Activated CD4-positive, alpha-beta memory T cell treated with anti-CD3 and anti-CD28 coated beads, Interleukin-2, amount 10 ng/mL, durations not matched to agents 7 days and 5 days (primary cell): ENCODE measurements at regions not wholly inside any gene's neighbourhood (a gene's known extent, or its start where the extent isn't known, plus 50 kb on each side); places are given as distances from the start of the nearest gene placed in this dataset.
A peak's percentile ranks its signal among the peaks of the same experiment; 100 is the strongest.
"Not testable (repeated sequence)": the region's sequence is repeated elsewhere in the genome, so short reads cannot be mapped to it uniquely, and the experiment has no call there.

Experiments used
- CTCF ChIA-PET: fragments of 350-600 bp; sonication (Branson Sonifier 250); formaldehyde crosslinking; loops from one replicate; lab custom pipeline; 2021; ENCODE audit warnings: antibody characterized with exemption, inconsistent platforms; lab: Charles Lee
- POLR2A ChIA-PET: fragments of 350-600 bp; sonication (Branson Sonifier 250); formaldehyde crosslinking; loops from one replicate; lab custom pipeline; 2021; ENCODE audit warnings: antibody characterized with exemption; lab: Charles Lee
- DNase-seq: peaks from one replicate; pipeline ENCODE4 v3.0.0-alpha.2; 2020
- H3K27ac Mint-ChIP-seq: one replicate; pipeline ENCODE4 v1.8.0; 2021; ENCODE audit warnings: mild to moderate bottlenecking, mixed read lengths
- H3K27me3 Mint-ChIP-seq: one replicate; pipeline ENCODE4 v1.8.0; 2021; ENCODE audit warnings: mixed read lengths
- H3K36me3 Mint-ChIP-seq: one replicate; pipeline ENCODE4 v1.8.0; 2021; ENCODE audit warnings: low read depth, mixed read lengths
- H3K4me1 Mint-ChIP-seq: one replicate; pipeline ENCODE4 v1.8.0; 2021; ENCODE audit warnings: mixed read lengths
- H3K4me3 Mint-ChIP-seq: one replicate; pipeline ENCODE4 v1.8.0; 2021; ENCODE audit warnings: mild to moderate bottlenecking, mixed read lengths
- H3K9me3 Mint-ChIP-seq: one replicate; pipeline ENCODE4 v1.8.0; 2021; ENCODE audit warnings: mixed read lengths

GRCh38 chr3:194054540-194054939, 81.4 kb upstream of the HES1 start:
- DNase-seq: no peak
- POLR2A ChIA-PET: no interaction called here
- Mint-ChIP-seq H3K36me3 (peaks cover 7% of the 10 kb centered on the region), H3K27me3 (peaks cover 36% of the 10 kb centered on the region), H3K4me1 (peaks cover 4% of the 10 kb centered on the region), H3K9me3 (peaks cover 17% of the 10 kb centered on the region), H3K27ac (no peak overlapping the region), H3K4me3 (no peak overlapping the region)
- CTCF ChIA-PET: no interaction called here

GRCh38 chr3:194054961-194055360, 81.0 kb upstream of the HES1 start:
- Mint-ChIP-seq H3K27ac (no peak overlapping the region), H3K36me3 (peaks cover 7% of the 10 kb centered on the region), H3K27me3 (peaks cover 38% of the 10 kb centered on the region), H3K9me3 (peaks cover 17% of the 10 kb centered on the region), H3K4me3 (no peak overlapping the region), H3K4me1 (peaks cover 4% of the 10 kb centered on the region)
- CTCF ChIA-PET: interaction anchor here (0.6 kb wide), 1 partner anchor 136 kb away, joined by 3 read pairs; no protein-coding TSS in a partner anchor
- no peak for DNase-seq
- POLR2A ChIA-PET: no interaction called here

- H3K36me3 Mint-ChIP-seq, CTCF ChIA-PET, DNase-seq, H3K27ac Mint-ChIP-seq, H3K4me1 Mint-ChIP-seq, H3K4me3 Mint-ChIP-seq, POLR2A ChIA-PET, H3K9me3 Mint-ChIP-seq: not testable (repeated sequence)
- peaks cover 33% of the 10 kb centered on the region for H3K27me3 Mint-ChIP-seq
Measured at GRCh38 chr3:194056323-194056722, 79.6 kb upstream of the HES1 start.

- CTCF ChIA-PET: no interaction called here
- POLR2A ChIA-PET: no interaction called here
- Mint-ChIP-seq H3K4me1 (peaks cover 4% of the 10 kb centered on the region), H3K9me3 (peaks cover 1% of the 10 kb centered on the region), H3K27ac (no peak overlapping the region), H3K4me3 (no peak overlapping the region), H3K27me3 (peaks cover 29% of the 10 kb centered on the region), H3K36me3 (peaks cover 3% of the 10 kb centered on the region)
- DNase-seq: no peak
Measured at GRCh38 chr3:194056731-194057415, 79.1 kb upstream of the HES1 start.

- H3K27ac Mint-ChIP-seq: no peak overlapping the region
- DNase-seq: no peak
- no peaks in the 10 kb centered on the region for H3K36me3 Mint-ChIP-seq
- peaks cover 4% of the 10 kb centered on the region for H3K4me1 Mint-ChIP-seq
- CTCF ChIA-PET: interaction anchor here (2.0 kb wide), 1 partner anchor 258 kb away, joined by 8 read pairs; no protein-coding TSS in a partner anchor
- H3K9me3 Mint-ChIP-seq: no peaks in the 10 kb centered on the region
- H3K4me3 Mint-ChIP-seq: peak overlapping the region; percentile 24
- POLR2A ChIA-PET: interaction anchor here (1.0 kb wide), 1 partner anchor 9 kb away, joined by 3 read pairs; no protein-coding TSS in a partner anchor
- H3K27me3 Mint-ChIP-seq: peaks cover 25% of the 10 kb centered on the region
Measured at GRCh38 chr3:194057570-194058188, 78.3 kb upstream of the HES1 start.

GRCh38 chr3:194058189-194058571, 77.8 kb upstream of the HES1 start:
- Mint-ChIP-seq H3K4me1 (peaks cover 4% of the 10 kb centered on the region), H3K27me3 (peaks cover 22% of the 10 kb centered on the region), H3K4me3 (peak overlapping the region; percentile 24), H3K36me3 (no peaks in the 10 kb centered on the region), H3K9me3 (no peaks in the 10 kb centered on the region), H3K27ac (no peak overlapping the region)
- ChIA-PET CTCF (interaction anchor here (0.6 to 2.0 kb wide), 2 partner anchors 73 to 258 kb away, joined by 3 to 8 read pairs; no protein-coding TSS in a partner anchor), POLR2A (interaction anchor here (1.0 to 1.5 kb wide), 3 partner anchors 9 to 28 kb away, joined by 3 to 8 read pairs (median 4); no protein-coding TSS in a partner anchor)
- DNase-seq: peak; percentile 30

- H3K4me1 Mint-ChIP-seq: peaks cover 4% of the 10 kb centered on the region
Measured at GRCh38 chr3:194058753-194059152, 77.2 kb upstream of the HES1 start.

GRCh38 chr3:194061421-194062030, 74.4 kb upstream of the HES1 start:
- peaks cover 5% of the 10 kb centered on the region for H3K36me3 Mint-ChIP-seq
- CTCF ChIA-PET: no interaction called here
- H3K9me3 Mint-ChIP-seq: no peaks in the 10 kb centered on the region
- POLR2A ChIA-PET: no interaction called here
- no peak overlapping the region for H3K4me3 Mint-ChIP-seq
- peaks cover 4% of the 10 kb centered on the region for H3K4me1 Mint-ChIP-seq
- peaks cover 40% of the 10 kb centered on the region for H3K27me3 Mint-ChIP-seq
- no peak for DNase-seq
- no peak overlapping the region for H3K27ac Mint-ChIP-seq

More at GRCh38 chr3:194058753-194059152, 77.2 kb upstream of the HES1 start:
- Mint-ChIP-seq H3K9me3 (no peaks in the 10 kb centered on the region), H3K36me3 (no peaks in the 10 kb centered on the region), H3K4me3 (no peak overlapping the region), H3K27ac (no peak overlapping the region), H3K27me3 (peaks cover 22% of the 10 kb centered on the region)
- DNase-seq: no peak
- ChIA-PET POLR2A (interaction anchor here (1.0 to 1.5 kb wide), 4 partner anchors 8 to 27 kb away, joined by 3 to 8 read pairs (median 4); no protein-coding TSS in a partner anchor), CTCF (interaction anchor here (0.6 to 2.0 kb wide), 4 partner anchors 12 to 346 kb away, joined by 3 to 8 read pairs (median 4); no protein-coding TSS in a partner anchor)

- ChIA-PET POLR2A (no interaction called here), CTCF (no interaction called here)
- Mint-ChIP-seq H3K4me1 (peaks cover 4% of the 10 kb centered on the region), H3K36me3 (peaks cover 5% of the 10 kb centered on the region), H3K27ac (no peak overlapping the region), H3K27me3 (peaks cover 47% of the 10 kb centered on the region), H3K4me3 (no peak overlapping the region), H3K9me3 (no peaks in the 10 kb centered on the region)
- DNase-seq: no peak
Measured at GRCh38 chr3:194062830-194063229, 73.1 kb upstream of the HES1 start.

- peaks cover 54% of the 10 kb centered on the region for H3K27me3 Mint-ChIP-seq
- H3K27ac Mint-ChIP-seq: no peak overlapping the region
- POLR2A ChIA-PET: no interaction called here
- DNase-seq: no peak
- peaks cover 5% of the 10 kb centered on the region for H3K36me3 Mint-ChIP-seq
- peaks cover 4% of the 10 kb centered on the region for H3K9me3 Mint-ChIP-seq
- CTCF ChIA-PET: interaction anchor here (1.4 kb wide), 1 partner anchor 251 kb away, joined by 4 read pairs; no protein-coding TSS in a partner anchor
- no peak overlapping the region for H3K4me3 Mint-ChIP-seq
- H3K4me1 Mint-ChIP-seq: peaks cover 13% of the 10 kb centered on the region
Measured at GRCh38 chr3:194064380-194065332, 71.3 kb upstream of the HES1 start.

- H3K27ac Mint-ChIP-seq, DNase-seq, CTCF ChIA-PET, H3K36me3 Mint-ChIP-seq, H3K4me3 Mint-ChIP-seq, H3K9me3 Mint-ChIP-seq: not testable (repeated sequence)
- POLR2A ChIA-PET: interaction anchor here (1.0 kb wide), 1 partner anchor 9 kb away, joined by 3 read pairs; no protein-coding TSS in a partner anchor
- peaks cover 67% of the 10 kb centered on the region for H3K27me3 Mint-ChIP-seq
- H3K4me1 Mint-ChIP-seq: peaks cover 25% of the 10 kb centered on the region
Measured at GRCh38 chr3:194067327-194067726, 68.6 kb upstream of the HES1 start.

- Mint-ChIP-seq H3K27me3 (peaks cover 74% of the 10 kb centered on the region), H3K9me3 (peaks cover 4% of the 10 kb centered on the region)
Measured at GRCh38 chr3:194067949-194068362, 68.0 kb upstream of the HES1 start.

More at GRCh38 chr3:194067949-194068362, 68.0 kb upstream of the HES1 start:
- ChIA-PET POLR2A (no interaction called here), CTCF (interaction anchor here (1.0 kb wide), 1 partner anchor 248 kb away, joined by 3 read pairs; no protein-coding TSS in a partner anchor)
- Mint-ChIP-seq H3K27ac (no peak overlapping the region), H3K4me3 (no peak overlapping the region), H3K36me3 (peaks cover 5% of the 10 kb centered on the region), H3K4me1 (peaks cover 26% of the 10 kb centered on the region)
- no peak for DNase-seq
